Frontal cortex (tissue), 3 donors: ENCODE measurements at regions not wholly inside any gene's neighbourhood (a gene's known extent, or its start where the extent isn't known, plus 50 kb on each side); places are given as distances from the start of the nearest gene placed in this dataset.

Source experiments
- DNase-seq, 2 donors: peaks; one replicate each; pipeline ENCODE4 v3.0.0; 2012; ENCODE audit warnings: low spot score in 2 of 2
- FAIRE-seq: peaks from 2 replicates; lab custom pipeline; 2012; peaks lifted over from hg19 to GRCh38; lab: Jason Lieb, UNC
- donor health status: control.
- donor health status: control.
- donor health status: control.

DNA sequence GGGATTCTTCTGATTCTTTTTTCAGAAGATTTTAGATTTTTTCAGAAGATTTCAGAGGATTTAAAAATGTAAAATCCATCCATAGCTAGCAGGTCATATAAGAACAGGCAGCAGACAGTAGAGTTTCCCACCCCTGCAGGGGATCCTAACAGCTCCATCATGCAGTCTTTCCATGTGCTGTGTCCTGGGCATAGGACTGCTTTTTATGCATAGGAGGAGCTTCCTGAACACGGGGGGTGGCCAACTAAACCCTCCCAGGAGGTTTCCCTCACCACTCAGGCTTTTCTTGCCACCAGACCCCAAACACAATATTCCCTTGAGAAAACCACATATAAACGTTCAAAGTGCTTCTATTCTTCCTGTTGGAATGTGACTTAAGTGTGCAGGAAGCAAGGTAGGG lies 90.1 kb upstream of the TNR start:
- FAIRE-seq = no peak

GRCh38 chr1:175830500-175830899 lies 87.1 kb upstream of the TNR start:
- no peak for DNase-seq

More for the DNA sequence above, 90.1 kb upstream of the TNR start:
- DNase-seq = no peak

DNA sequence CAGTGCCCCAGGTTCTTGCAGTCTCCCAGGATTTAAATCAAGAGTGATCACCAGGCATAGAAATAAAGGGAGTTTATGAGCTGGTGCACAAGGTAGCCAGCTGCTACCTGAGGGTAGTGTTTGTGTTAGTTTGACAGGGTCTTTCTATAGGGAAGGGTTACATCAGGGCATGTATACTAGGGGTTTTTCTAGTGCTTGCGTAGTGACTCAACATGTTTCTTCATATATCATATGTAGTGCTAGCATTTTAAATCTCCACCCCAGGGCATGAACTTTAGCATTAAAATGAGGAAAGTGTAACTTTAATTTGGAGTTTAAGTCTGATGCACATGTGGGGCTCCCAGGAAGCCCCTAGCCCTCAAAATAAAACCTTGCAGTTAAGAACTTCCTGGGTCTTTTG lies 86.5 kb upstream of the TNR start:
- no peak for FAIRE-seq
- no peak for DNase-seq

More at GRCh38 chr1:175830500-175830899, 87.1 kb upstream of the TNR start:
- FAIRE-seq = no peak

DNA sequence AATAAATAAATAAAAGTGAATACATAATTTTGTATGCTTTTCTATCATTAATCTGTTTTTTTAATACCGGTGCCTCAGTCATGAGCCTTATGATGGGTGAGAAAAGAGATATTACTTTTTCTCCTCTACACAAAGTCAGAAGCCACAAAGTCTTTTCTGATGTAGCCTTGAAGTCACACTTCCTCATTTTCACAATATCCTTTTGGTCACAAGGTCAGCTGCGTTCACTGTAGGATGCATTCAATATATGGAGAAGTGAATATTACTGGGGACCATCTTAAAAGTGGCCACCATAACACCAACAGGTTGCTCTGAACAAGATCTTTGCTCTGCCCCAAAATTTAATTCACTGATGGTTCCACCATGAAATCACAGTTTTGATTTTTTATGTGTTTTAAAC lies 83.3 kb upstream of the TNR start:
- DNase-seq (no peak), FAIRE-seq (no peak)

GRCh38 chr1:175824079-175824478 lies 80.7 kb upstream of the TNR start:
- no peak for DNase-seq
- no peak for FAIRE-seq

- no peak for FAIRE-seq
- no peak for DNase-seq
Measured at GRCh38 chr1:175823406-175823805, 80.0 kb upstream of the TNR start.

- FAIRE-seq (no peak), DNase-seq (no peak)
Measured at GRCh38 chr1:175822580-175822979, 79.2 kb upstream of the TNR start.

DNA sequence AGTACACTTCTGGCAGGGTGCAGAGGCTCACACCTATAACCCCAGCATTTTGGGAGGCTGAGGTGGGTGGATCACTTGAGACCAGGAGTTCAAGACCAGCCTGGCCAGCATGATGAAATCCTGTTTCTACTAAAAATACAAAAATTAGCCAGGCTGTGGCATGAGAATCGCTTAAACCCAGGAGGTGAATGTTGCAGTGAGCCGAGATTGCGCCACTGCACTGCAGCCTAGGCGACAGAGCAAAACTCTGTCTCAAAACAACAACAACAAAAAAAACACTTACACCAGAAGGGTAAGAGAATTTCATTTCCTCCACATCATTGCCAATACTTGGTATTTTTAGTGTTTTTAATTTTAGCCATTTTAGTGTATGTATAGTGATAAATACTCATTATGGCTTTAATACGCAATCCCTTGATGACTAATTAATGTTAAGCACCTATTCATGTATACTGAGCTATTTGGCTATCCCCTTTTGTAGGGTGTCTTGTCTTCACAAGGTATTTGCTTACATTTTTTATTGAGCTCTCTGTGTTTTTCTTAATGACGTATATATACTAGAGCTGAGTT lies 77.1 kb upstream of the TNR start:
- DNase-seq = no peak
- no peak for FAIRE-seq

- no peak for FAIRE-seq
Measured at GRCh38 chr1:175818929-175819328, 75.5 kb upstream of the TNR start.

GRCh38 chr1:175817445-175817844 lies 74.0 kb upstream of the TNR start:
- no peak for DNase-seq

More at GRCh38 chr1:175818929-175819328, 75.5 kb upstream of the TNR start:
- DNase-seq = no peak

DNA sequence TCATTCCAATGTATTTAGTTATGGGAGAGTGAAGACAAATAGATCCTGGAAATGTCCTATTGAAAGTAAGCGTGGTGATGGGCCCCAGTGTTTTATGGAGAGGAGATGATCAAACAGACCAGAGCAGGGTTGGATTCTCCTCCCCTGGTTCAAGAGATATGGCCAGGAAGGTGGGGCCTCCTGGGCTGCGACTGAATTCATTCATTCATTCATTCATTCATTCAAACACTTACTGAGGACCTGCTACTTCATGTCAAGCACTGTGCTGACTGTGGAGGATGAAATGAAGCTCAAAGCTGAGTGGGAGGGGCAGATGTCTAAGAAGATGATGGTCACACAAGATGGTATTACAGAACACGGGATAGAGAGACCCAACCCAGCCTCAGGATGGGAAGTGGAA lies 71.5 kb upstream of the TNR start:
- FAIRE-seq (no peak), DNase-seq (no peak)

More at GRCh38 chr1:175817445-175817844, 74.0 kb upstream of the TNR start:
- FAIRE-seq = no peak

DNA sequence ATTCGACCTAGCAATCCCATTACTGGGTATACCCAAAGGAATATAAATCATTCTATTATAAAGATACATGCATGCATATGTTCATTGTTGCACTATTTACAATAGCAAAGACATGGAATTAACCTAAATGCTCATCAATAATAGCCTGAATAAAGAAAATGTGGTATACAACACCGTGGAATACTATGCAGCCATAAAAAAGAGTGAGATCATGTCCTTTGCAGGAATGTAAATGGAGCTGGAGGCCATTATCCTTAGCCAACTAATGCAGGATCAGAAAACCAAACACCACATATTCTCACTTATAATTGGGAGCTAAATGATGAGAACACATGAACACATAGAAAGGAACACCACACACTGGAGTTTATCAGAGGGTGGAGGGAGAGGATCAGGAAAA lies 69.5 kb upstream of the TNR start:
- no peak for DNase-seq
- FAIRE-seq = no peak

GRCh38 chr1:175810305-175810704 lies 66.9 kb upstream of the TNR start:
- DNase-seq = no peak
- FAIRE-seq = no peak

DNA sequence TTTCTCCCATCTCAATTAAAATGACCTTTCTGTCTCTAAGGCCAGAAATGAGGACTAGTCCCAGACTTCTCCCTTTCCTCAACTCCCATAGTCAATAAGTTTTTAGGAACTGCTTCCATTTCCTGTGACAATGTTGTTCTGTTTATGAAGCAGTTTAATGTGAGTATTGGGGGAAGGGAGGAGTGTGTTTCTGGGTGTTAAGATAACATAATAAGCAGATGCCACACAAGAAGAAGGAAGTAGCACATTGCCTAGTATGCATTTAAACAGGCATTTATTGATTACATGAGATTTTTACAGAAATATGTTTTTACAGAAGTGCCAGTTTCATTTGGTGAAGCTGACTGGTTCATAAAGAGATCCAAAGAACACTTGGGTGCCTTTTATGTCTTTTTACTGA lies 65.6 kb upstream of the TNR start:
- DNase-seq (no peak), FAIRE-seq (no peak)

DNA sequence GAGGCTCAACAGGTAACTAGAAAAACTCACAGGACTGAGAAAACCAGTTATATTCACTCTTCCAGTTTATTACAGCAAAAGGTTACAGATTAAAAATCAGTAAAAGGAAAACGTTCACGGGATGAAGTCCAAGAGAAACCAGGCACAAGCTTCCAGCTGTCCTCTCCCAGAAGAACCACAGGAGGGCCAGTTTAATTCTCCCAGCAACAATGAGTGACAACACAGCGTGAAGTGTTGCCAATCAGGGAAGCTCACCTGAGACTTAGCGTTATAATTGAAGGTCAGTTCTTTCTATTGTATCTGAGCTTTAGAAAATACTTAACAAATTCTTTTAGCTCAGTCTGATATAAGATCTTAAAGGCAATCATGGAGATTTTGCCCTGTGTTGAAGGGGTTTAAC lies 65.2 kb upstream of the TNR start:
- DNase-seq (no peak), FAIRE-seq (no peak)

- DNase-seq = no peak
- FAIRE-seq = no peak
Measured at GRCh38 chr1:175804561-175804960, 61.2 kb upstream of the TNR start.

GRCh38 chr1:175803413-175803812 lies 60.0 kb upstream of the TNR start:
- FAIRE-seq (no peak), DNase-seq (no peak)

DNA sequence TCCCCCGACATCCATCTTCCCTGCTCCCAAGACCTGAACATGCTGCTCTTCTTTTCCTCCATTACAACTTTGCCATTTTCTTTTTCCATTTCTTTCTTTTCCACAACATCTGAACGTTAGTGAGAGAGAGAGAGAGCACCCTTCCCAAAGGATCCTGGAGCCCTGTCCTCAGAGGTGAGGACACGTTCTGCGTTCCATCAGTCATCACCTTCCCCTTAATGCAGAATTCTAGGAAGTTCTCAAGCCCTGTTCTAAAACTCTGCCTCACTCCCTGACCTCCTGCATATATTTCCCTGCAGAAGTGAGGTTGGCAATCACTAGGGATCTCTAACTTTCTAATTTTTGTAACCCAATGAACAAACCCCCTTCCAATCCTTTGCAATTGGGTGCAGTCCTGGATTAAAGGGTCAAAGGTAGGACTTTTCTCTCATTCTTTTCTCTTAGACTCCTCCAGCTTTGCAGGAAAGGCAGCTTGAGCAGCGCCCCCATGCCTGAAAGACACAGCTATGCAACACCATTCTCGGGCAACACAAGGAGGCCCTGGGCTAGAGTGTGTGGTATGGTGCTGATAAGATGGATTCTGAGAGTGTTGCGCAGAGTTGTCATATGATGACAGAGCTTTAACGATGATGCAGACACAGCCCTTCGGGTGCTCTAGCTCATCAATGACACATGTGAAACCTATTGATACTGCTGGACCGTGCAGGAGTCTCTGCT lies 59.2 kb upstream of the TNR start:
- no peak for DNase-seq

DNA sequence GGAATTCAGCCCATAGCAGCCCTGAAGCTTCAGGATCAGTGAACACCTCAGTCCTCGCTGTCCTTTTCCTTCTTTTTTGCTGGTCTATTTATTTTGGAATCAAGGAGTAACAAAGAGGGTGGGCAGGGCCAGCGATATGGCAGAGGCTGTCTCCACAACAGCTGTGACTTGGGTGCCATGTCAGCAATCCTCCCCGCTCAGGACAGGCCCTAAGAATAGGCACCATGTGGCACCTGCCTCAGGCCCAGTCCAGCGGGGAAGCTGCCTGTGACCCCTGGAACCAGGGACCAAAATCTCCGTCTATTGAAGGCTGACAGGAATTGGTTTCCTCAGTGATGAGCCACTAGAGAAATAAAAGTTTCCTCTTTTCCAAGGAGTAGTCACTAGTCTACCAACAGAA lies 58.6 kb upstream of the TNR start:
- no peak for FAIRE-seq
- no peak for DNase-seq

More for the DNA sequence above, 59.2 kb upstream of the TNR start:
- no peak for FAIRE-seq

DNA sequence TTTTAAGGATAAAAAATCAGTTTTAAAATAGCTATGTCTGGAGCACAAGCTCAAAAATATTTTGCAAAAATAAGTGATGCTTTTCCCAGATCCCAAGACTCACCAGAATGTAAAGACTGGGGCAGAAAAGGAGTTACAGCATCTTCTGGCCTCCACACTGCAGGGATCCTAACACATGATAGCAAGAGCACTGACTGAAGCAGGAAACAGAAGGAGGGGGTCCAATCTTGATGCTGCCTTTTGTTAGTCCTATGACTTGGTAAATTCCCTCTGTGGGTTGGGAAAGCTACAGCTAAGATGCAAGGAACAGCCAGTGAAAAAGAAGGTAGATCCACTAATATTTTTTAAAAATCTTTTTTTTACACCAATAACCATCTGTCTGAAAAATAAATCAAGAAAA lies 54.2 kb upstream of the TNR start:
- no peak for DNase-seq
- FAIRE-seq = no peak

GRCh38 chr1:175794586-175794985 lies 51.2 kb upstream of the TNR start:
- FAIRE-seq (no peak), DNase-seq (no peak)

- FAIRE-seq = no peak
- no peak for DNase-seq
Measured at GRCh38 chr1:175793617-175794016, 50.2 kb upstream of the TNR start.
